ENCODE measurements at regions not wholly inside any gene's neighbourhood (a gene's known extent, or its start where the extent isn't known, plus 50 kb on each side); places are given as distances from the start of the nearest gene placed in this dataset.

DNA sequence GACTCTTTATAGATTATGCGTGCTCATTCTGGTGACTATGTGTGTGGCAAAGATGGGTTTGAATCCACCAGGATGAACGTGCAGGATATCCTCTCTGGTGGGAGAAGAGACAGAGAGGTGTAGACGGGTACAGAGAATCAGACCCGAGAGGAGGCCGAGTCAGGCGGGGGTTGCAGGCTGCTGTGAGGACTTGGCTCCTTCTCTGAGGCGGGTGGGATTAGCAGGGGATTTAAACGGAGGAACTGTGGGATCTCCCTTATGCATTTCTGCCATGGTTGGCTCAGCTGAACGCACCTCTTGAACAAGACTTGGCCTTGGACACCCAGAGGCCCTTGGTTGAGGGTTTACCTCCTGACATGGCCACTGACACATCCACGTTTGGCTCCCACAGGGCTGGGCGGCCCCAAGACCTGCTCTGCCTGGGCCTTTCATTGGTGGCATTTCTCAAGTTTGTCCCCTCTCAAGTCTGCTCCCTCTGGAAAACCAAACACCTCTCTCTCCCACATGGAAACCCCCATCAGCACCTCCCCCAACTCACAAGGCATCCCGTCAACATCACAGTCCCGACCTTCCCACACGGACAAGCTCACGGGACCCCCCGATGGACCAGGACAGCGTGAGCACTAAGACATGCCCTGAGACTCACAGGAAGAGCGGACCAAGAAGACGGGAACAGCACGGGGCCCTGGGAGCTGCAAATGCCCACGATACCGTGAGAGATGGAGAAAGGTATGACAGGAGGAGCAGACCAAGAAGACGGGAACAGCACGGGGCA lies 158.3 kb downstream of the RTP5 start:
- no peak overlapping the region for H3K27ac ChIP-seq (ENCODE audit: insufficient read depth, low read length)
- TF ChIP-seq EZH2 (IDR thresholded peaks at IDR 0.05; ENCODE audit: low read length, missing control alignments), result no peak
- TF ChIP-seq, protein P1, sequence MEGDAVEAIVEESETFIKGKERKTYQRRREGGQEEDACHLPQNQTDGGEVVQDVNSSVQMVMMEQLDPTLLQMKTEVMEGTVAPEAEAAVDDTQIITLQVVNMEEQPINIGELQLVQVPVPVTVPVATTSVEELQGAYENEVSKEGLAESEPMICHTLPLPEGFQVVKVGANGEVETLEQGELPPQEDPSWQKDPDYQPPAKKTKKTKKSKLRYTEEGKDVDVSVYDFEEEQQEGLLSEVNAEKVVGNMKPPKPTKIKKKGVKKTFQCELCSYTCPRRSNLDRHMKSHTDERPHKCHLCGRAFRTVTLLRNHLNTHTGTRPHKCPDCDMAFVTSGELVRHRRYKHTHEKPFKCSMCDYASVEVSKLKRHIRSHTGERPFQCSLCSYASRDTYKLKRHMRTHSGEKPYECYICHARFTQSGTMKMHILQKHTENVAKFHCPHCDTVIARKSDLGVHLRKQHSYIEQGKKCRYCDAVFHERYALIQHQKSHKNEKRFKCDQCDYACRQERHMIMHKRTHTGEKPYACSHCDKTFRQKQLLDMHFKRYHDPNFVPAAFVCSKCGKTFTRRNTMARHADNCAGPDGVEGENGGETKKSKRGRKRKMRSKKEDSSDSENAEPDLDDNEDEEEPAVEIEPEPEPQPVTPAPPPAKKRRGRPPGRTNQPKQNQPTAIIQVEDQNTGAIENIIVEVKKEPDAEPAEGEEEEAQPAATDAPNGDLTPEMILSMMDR (conservative IDR thresholded peaks at IDR 0.05 in 1 of 2, IDR thresholded peaks at IDR 0.05 in 1 of 2; ENCODE audit: low read depth in 1 of 2, low read length in 2 of 2), result no peak
- no peak overlapping the region for H3K4me3 ChIP-seq (replicated peaks in 1 of 4; ENCODE audit: control extremely low read depth in 1 of 4, insufficient read depth in 1 of 4, low read depth in 3 of 4, low read length in 4 of 4)
- H3K36me3 ChIP-seq (ENCODE audit: control insufficient read depth, insufficient read depth, low read length), result no peaks in the 10 kb centered on the region
- no peak overlapping the region for H2AFZ ChIP-seq (ENCODE audit: low read length)
- peaks cover 4% of the 10 kb centered on the region for H3K4me1 ChIP-seq (ENCODE audit: control insufficient read depth, extremely low read depth, insufficient read depth, low read length)
- H4K20me1 ChIP-seq (ENCODE audit: control insufficient read depth, extremely low read depth, insufficient read depth, low read length), result no peaks in the 10 kb centered on the region
- DNase-seq (ENCODE audit: low read depth in 2 of 2), result no peak
- no peak overlapping the region for H3K4me2 ChIP-seq (ENCODE audit: extremely low read depth, insufficient read depth, low read length)
- H3K79me2 ChIP-seq (ENCODE audit: control insufficient read depth, insufficient read depth, low read length), result no peaks in the 10 kb centered on the region
- peaks cover 13% of the 10 kb centered on the region for H3K27me3 ChIP-seq (ENCODE audit: control insufficient read depth, insufficient read depth, low read length)
- H3K9ac ChIP-seq (ENCODE audit: insufficient read depth, low read length), result no peak overlapping the region
- no peaks in the 10 kb centered on the region for H3K9me3 ChIP-seq (ENCODE audit: control insufficient read depth, insufficient read depth, low read depth, low read length)

DNA sequence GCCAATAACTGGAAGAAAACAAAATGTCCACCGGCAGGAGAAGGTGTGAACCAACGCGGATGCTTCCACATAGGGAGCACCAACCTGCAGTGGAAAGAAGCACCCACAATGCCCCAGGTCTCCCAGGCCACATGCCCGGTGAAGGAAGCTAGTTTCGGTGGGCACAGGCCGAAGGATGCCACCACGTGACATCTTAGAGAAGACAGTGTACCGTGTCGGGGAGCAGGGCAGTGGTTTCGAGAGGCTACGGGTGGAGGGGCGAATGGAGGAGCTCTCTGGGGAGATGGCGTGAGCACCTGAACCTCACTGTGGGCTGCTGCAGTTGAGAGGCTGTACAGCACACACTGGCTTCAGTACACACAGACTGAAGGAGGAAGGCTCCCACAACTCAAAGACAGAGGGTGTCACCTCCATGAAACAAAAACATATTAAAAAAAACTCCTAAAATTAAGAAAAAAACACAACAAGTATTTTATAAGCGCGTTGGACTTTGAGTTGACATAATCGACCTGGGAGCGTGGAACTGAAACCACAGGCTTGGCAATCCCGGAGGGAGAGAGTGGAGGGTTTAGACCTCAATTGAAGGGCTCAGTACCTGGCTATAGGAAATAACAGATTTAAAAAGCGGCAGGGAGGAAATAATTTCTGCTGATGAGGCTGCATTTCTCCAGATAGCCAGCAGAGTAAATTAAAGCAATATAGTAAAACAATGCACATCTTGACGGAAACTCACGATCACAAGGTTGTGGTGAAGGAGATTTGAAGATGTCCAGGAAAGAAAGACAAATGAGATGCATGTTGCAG lies 160.1 kb downstream of the RTP5 start:
- Histone ChIP-seq H3K79me2 (ENCODE audit: control insufficient read depth, insufficient read depth, low read length) (no peaks in the 10 kb centered on the region), H3K4me3 (replicated peaks in 1 of 4; ENCODE audit: control extremely low read depth in 1 of 4, insufficient read depth in 1 of 4, low read depth in 3 of 4, low read length in 4 of 4) (no peak overlapping the region), H3K4me2 (ENCODE audit: extremely low read depth, insufficient read depth, low read length) (no peak overlapping the region), H3K27ac (ENCODE audit: insufficient read depth, low read length) (no peak overlapping the region), H3K9me3 (ENCODE audit: control insufficient read depth, insufficient read depth, low read depth, low read length) (no peaks in the 10 kb centered on the region), H3K9ac (ENCODE audit: insufficient read depth, low read length) (no peak overlapping the region), H2AFZ (ENCODE audit: low read length) (no peak overlapping the region), H4K20me1 (ENCODE audit: control insufficient read depth, extremely low read depth, insufficient read depth, low read length) (no peaks in the 10 kb centered on the region), H3K4me1 (ENCODE audit: control insufficient read depth, extremely low read depth, insufficient read depth, low read length) (peaks cover 4% of the 10 kb centered on the region), H3K27me3 (ENCODE audit: control insufficient read depth, insufficient read depth, low read length) (peaks cover 15% of the 10 kb centered on the region), H3K36me3 (ENCODE audit: control insufficient read depth, insufficient read depth, low read length) (no peaks in the 10 kb centered on the region)
- TF ChIP-seq EZH2 (IDR thresholded peaks at IDR 0.05; ENCODE audit: low read length, missing control alignments), result no peak
- TF ChIP-seq, protein P1 (conservative IDR thresholded peaks at IDR 0.05 in 1 of 2, IDR thresholded peaks at IDR 0.05 in 1 of 2; ENCODE audit: low read depth in 1 of 2, low read length in 2 of 2), result peak in 1 of 2 donors; percentile 7
- no peak for DNase-seq (ENCODE audit: low read depth in 2 of 2)

DNA sequence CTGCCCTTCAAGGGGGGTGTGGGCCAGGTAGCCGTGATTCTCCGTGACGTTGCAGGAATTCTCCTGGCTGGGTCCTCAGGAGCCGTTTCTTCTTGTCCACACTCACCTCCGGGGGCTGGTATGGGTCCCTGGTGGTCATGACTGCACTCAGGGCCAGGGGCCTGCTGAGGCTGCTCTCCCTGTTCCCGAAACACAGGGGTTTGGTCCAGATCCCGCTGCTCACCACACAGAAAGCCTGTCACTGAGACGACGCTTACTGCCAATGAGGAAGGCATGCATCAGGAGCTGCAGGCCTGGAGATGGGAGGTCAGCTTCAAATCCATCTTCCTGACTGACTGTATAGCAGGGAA lies 160.7 kb downstream of the RTP5 start:
- no peak for DNase-seq (ENCODE audit: low read depth in 2 of 2)
- H3K4me1 ChIP-seq (ENCODE audit: control insufficient read depth, extremely low read depth, insufficient read depth, low read length), result peaks cover 4% of the 10 kb centered on the region
- no peaks in the 10 kb centered on the region for H3K36me3 ChIP-seq (ENCODE audit: control insufficient read depth, insufficient read depth, low read length)
- no peak for TF ChIP-seq EZH2 (IDR thresholded peaks at IDR 0.05; ENCODE audit: low read length, missing control alignments)
- TF ChIP-seq, protein P1 (conservative IDR thresholded peaks at IDR 0.05 in 1 of 2, IDR thresholded peaks at IDR 0.05 in 1 of 2; ENCODE audit: low read depth in 1 of 2, low read length in 2 of 2), result no peak
- no peak overlapping the region for H3K27ac ChIP-seq (ENCODE audit: insufficient read depth, low read length)
- H2AFZ ChIP-seq (ENCODE audit: low read length), result no peak overlapping the region
- H3K4me2 ChIP-seq (ENCODE audit: extremely low read depth, insufficient read depth, low read length), result no peak overlapping the region
- no peak overlapping the region for H3K4me3 ChIP-seq (replicated peaks in 1 of 4; ENCODE audit: control extremely low read depth in 1 of 4, insufficient read depth in 1 of 4, low read depth in 3 of 4, low read length in 4 of 4)
- no peaks in the 10 kb centered on the region for H3K79me2 ChIP-seq (ENCODE audit: control insufficient read depth, insufficient read depth, low read length)
- H3K9ac ChIP-seq (ENCODE audit: insufficient read depth, low read length), result no peak overlapping the region
- no peaks in the 10 kb centered on the region for H3K9me3 ChIP-seq (ENCODE audit: control insufficient read depth, insufficient read depth, low read depth, low read length)
- peaks cover 14% of the 10 kb centered on the region for H3K27me3 ChIP-seq (ENCODE audit: control insufficient read depth, insufficient read depth, low read length)
- no peaks in the 10 kb centered on the region for H4K20me1 ChIP-seq (ENCODE audit: control insufficient read depth, extremely low read depth, insufficient read depth, low read length)

Measured in fibroblast of lung (primary cell).